GM10266 (cell line): ENCODE measurements at regions not wholly inside any gene's neighbourhood (a gene's known extent, or its start where the extent isn't known, plus 50 kb on each side); places are given as distances from the start of the nearest gene placed in this dataset.

Source experiments
- DNase-seq: peaks from one replicate; pipeline ENCODE4 v3.0.0; 2012; ENCODE audit errors: extremely low spot score
- TF ChIP-seq, protein P1 (sequence below): IDR thresholded peaks from 2 replicates; pipeline ENCODE4 v1.5.1; 2012; ENCODE audit warnings: mild to moderate bottlenecking, low read depth; ENCODE audit not compliant: control insufficient read depth, insufficient read depth; ENCODE audit errors: missing control alignments

DNA sequence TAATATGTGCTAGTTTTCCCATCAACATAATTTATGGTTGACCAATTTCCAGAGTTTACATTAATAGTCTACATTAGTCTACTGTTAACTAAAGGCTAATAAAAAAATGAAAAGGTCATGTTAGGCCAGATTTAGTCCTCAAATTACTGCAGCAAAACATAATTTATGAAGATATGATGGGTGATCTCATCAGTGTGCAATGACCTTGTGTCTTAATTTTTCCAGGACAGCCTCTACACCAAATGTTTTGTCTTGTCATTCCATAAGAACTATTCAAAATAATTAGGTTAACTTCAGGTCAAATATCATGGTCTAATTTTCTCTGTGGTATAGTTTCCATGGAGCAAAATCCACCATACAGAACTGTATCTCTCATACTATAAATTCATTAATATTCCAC lies 234.2 kb downstream of the COL12A1 start:
- TF ChIP-seq, protein P1, sequence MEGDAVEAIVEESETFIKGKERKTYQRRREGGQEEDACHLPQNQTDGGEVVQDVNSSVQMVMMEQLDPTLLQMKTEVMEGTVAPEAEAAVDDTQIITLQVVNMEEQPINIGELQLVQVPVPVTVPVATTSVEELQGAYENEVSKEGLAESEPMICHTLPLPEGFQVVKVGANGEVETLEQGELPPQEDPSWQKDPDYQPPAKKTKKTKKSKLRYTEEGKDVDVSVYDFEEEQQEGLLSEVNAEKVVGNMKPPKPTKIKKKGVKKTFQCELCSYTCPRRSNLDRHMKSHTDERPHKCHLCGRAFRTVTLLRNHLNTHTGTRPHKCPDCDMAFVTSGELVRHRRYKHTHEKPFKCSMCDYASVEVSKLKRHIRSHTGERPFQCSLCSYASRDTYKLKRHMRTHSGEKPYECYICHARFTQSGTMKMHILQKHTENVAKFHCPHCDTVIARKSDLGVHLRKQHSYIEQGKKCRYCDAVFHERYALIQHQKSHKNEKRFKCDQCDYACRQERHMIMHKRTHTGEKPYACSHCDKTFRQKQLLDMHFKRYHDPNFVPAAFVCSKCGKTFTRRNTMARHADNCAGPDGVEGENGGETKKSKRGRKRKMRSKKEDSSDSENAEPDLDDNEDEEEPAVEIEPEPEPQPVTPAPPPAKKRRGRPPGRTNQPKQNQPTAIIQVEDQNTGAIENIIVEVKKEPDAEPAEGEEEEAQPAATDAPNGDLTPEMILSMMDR, result no peak
- no peak for DNase-seq

DNA sequence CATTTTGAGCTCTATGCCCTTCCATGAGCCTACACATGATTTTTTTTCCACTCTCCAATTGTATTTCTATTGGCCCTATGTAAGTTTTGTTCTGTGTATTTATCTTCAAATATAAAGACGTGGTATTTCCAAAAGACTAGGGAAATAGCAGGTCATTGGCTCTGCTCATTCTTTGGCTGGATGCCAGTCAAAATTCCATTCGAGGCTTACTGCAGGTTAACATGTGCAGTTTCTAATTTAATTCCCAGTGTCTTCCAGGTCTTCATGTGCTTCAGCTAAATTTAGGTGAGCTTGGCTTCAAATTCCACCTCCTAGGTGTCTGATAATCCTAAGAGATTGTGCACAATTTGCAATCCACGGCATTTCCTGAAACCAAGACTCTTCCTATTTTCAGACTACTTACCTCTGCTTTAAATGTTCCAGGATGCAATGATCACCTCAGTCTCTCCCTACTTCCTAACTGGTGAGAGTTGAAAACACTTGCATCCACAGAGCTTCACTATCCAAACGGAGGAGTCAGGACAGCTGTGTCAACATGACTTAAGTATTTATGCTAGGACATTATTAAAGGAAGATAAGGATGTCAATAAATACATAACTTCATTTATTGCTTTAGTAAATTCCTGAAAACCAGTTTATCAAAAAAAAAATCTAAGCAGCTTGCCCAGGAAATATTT lies 236.1 kb downstream of the COL12A1 start:
- TF ChIP-seq, protein P1, result no peak
- no peak for DNase-seq

DNA sequence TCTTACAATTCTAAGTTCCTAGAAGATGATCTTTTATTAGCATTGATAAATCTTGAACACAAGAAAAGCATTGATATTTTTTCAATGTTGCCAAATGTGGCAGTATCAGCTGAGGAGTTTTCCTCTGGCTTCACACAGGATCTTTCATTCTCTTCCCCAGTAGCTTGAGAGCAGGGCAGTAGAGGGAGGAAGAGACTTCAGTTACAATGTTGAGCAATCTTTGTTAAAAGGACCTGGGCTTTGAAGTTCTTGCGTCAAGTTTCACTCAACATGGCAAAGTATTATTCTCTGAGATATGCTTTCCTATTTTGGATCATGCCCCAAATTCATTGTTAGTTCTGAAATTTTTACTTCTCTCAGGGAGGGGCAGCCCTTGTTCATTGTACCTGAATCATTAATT lies 238.0 kb downstream of the COL12A1 start:
- TF ChIP-seq, protein P1, result no peak
- DNase-seq, result no peak

DNA sequence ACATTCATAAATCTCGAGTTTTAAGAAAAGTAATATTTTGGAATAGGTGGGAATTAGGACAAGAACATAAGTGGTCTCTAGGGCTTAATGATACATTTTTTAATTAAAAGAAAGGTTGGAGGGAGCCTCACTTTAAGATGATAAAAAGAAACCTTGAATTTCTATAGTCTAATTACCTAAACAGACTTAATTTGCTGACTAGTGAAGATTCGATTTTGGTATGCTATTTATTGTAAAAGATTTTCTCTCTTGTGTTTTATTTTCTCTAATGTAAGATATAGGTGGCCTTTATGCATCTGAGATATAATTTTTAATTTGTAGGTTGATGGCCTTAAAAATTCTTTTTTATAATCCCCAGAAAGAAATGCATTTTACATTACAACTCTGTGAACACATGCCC lies 239.1 kb downstream of the COL12A1 start:
- no peak for DNase-seq
- TF ChIP-seq, protein P1, result no peak

DNA sequence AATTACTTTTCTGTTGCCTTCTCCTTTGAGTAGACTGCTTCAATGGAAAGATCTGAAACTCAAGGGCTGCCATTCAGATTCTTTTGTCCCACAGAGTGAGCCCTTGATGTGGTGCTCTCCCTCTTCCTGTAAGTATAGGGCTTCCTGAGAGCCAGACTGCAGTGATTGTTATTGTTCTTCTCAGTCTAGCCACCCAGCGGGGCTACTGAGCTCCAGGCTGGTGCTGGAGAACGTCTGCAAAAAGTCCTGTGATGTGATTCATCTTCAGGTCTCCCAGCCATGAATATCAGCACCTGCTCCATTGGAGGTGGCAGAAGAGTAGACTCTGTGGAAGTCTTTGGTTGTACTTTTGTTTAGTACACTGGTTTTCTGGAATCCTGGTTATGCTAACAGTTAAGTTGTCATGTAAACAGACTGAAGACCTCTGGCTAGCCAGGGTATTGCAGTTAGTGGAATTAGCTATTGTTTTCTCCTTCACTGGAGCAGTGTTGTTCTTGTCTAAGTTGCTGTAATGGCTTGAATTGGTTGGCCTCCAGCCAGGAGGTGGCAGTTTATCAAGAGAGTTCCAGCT lies 240.9 kb downstream of the COL12A1 start:
- TF ChIP-seq, protein P1, result no peak
- DNase-seq, result no peak

DNA sequence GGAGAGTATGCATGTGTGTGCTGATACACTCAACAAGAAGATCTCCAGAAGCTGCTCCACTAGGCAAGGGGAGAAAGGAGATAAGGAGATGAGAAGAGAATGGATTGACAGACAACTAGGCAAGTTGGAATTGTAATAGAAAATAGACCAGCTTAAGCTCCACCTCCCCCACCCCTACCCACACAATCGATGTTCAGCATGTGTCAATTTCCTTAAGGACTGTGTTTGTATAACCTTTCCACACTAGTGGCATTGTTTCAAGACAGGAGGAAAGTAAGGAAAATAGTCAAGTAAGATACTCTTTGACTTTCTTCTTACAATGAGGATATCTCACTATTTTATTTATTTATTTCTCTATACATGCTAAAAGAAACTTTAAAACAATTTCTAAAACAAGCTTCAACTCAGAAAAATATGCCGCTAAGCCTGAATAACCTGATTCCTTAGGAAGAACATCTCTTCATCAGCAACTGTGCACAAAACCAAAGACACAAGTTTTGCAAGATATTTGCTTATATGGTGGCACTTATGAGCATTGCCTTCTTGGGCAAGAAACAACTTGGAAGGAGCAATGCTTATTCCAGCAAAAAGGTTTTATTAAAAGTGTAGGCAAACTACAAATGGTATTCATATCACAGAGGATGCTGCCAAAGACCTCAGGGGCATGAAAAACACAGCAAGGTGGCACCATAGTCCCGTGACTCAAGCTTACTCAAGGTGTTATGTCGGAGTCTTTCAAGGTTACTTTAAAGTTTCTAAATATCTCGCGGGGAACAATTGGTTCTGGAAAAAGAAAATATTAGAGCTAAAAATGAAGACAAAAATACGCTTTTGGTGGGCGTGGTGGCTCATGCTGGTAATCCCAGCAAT lies 249.1 kb downstream of the COL12A1 start:
- TF ChIP-seq, protein P1, result no peak
- no peak for DNase-seq
